ENCODE measurements at regions not wholly inside any gene's neighbourhood (a gene's known extent, or its start where the extent isn't known, plus 50 kb on each side); places are given as distances from the start of the nearest gene placed in this dataset.

- in situ Hi-C loops (cut with MboI; ENCODE audit: low pct_unique_long_range_greater_than_20kb, low sequenced_read_pairs) = no loop called here
- DNase-seq = no peak
Measured at GRCh38 chr2:152858594-152859265, 140.3 kb downstream of the ARL6IP6 start.

DNA sequence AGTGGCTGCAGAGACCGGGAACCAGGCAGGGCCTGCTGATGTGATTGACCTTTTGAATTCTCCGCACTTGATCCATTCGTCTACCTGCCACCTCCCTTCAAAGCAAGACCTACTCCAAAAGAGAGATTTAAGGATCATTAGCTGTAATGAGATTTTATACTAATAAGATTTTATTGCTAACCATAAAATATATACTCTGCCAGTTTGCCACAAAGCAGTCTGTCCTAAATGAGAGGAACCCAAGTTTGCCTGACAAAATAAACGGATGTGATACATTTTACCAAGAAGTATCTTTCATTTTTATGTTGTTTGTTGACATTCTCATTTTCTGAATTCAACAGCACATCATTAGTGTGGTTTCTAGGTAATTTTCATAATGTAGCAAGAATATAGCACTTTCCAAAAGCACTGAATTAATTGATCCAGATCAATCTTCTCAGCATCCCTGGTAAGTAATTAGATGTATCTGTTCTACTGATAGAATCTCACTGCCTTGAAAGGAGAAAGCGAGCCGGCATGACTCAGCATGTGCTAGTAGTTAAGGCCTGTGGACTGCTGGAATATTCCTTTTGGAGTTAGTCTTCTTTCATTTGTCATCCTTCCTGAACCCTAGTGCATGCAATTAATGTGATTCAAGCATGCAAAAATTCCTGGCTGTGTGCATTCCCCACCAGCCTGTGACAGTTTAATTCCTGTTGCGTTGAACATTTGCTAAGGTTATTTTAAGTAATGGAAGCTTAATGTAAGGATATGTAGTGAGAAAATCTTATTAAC, 128.5 kb downstream of the ARL6IP6 start:
- in situ Hi-C loops (cut with MboI; ENCODE audit: low pct_unique_long_range_greater_than_20kb, low sequenced_read_pairs) = no loop called here
- DNase-seq = no peak

- in situ Hi-C loops (cut with MboI; ENCODE audit: low pct_unique_long_range_greater_than_20kb, low sequenced_read_pairs) = no loop called here
- DNase-seq = no peak
Measured at GRCh38 chr2:152835674-152836073, 117.3 kb downstream of the ARL6IP6 start.

- no peak for DNase-seq
- in situ Hi-C loops (cut with MboI; ENCODE audit: low pct_unique_long_range_greater_than_20kb, low sequenced_read_pairs) = no loop called here
Measured at GRCh38 chr2:152827944-152828343, 109.5 kb downstream of the ARL6IP6 start.

DNA sequence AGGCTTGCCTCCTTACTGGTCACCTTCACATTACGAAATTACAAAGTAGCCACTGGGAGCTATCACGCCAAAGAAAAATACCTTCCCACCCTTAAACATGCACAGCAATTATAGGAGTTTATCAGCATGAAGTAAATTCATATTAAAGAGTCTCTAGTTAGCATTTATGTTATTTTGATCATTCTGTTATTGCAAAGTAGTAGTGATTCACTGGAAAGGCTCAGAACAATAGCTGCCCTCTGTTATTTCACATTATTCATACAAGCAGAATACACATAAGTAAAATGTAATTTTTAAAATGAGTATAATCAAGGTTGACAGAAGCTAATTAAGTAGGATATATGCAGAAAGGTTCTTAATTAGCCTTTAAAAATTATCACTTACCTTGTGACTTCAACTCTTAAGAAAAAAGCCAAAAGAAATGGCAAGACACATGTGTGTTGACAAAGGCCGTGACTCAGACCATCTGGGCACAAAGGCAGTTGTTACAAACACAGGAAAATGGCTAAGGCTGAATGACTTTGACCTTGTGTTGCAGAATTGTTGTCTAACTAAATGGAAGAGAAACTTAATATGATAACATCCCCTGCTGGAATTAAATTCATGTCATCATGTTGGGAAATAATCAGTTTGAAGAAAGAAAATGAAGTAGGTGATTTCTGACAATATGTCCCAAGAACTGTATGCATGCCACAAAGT, 108.3 kb downstream of the ARL6IP6 start:
- no peak for DNase-seq
- in situ Hi-C loops (cut with MboI; ENCODE audit: low pct_unique_long_range_greater_than_20kb, low sequenced_read_pairs) = no loop called here

DNA sequence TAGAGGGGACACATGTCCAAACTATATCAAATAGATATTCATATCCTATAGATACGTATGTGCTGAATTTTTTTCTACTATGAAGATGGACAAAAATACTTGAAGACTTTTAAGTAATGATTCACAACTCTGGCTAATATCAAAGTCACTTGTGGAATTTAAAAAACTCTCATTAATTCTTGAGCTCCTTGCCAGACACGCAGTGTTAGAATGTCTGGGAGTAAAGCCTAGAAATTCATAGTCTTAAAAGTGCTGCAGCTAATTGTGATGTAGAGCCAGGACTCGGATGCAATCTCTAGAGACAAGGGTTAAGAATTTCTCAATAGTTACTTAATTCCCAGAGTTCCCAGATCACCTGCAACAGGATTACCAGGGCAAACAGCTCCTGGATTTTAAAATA, 107.4 kb downstream of the ARL6IP6 start:
- in situ Hi-C loops (cut with MboI; ENCODE audit: low pct_unique_long_range_greater_than_20kb, low sequenced_read_pairs) = no loop called here
- DNase-seq = no peak

GRCh38 chr2:152823905-152824304, 105.5 kb downstream of the ARL6IP6 start:
- in situ Hi-C loops (cut with MboI; ENCODE audit: low pct_unique_long_range_greater_than_20kb, low sequenced_read_pairs) = no loop called here
- no peak for DNase-seq

GRCh38 chr2:152822676-152823075, 104.3 kb downstream of the ARL6IP6 start:
- DNase-seq = no peak
- in situ Hi-C loops (cut with MboI; ENCODE audit: low pct_unique_long_range_greater_than_20kb, low sequenced_read_pairs) = no loop called here

GRCh38 chr2:152820048-152820447, 101.6 kb downstream of the ARL6IP6 start:
- DNase-seq = no peak
- in situ Hi-C loops (cut with MboI; ENCODE audit: low pct_unique_long_range_greater_than_20kb, low sequenced_read_pairs) = no loop called here

- no peak for DNase-seq
- in situ Hi-C loops (cut with MboI; ENCODE audit: low pct_unique_long_range_greater_than_20kb, low sequenced_read_pairs) = no loop called here
Measured at GRCh38 chr2:152815634-152816257, 97.3 kb downstream of the ARL6IP6 start.

DNA sequence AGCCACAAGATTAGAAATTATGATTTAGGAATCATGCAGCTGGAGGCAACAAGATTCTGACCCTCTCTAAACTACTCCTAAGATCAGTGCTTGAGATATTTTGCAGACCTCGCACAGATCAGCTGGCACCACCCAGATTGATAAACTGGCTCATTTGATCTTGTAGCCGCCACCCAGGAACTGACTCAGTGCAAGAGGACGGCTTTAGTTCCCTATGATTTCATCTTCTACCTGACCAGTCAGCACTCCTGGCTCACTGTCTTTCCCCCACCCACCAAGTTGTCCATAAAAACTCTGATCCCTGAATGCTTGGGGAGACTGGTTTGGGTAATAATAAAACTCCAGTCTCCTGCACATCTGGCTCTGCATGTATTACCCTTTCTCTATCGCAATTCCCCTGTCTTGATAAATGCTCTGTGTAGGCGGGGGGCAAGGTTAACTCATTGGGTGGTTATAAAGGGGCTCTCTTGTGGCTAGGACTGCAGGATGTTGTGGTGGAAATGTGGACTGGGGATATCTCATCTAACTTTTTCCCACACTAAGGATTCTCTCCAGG, 96.1 kb downstream of the ARL6IP6 start:
- DNase-seq = no peak
- in situ Hi-C loops (cut with MboI; ENCODE audit: low pct_unique_long_range_greater_than_20kb, low sequenced_read_pairs) = no loop called here

- DNase-seq = no peak
- in situ Hi-C loops (cut with MboI; ENCODE audit: low pct_unique_long_range_greater_than_20kb, low sequenced_read_pairs) = no loop called here
Measured at GRCh38 chr2:152813351-152813750, 94.9 kb downstream of the ARL6IP6 start.

Data from KBM-7 (cell line).